Tibial nerve (tissue), 4 donors: ENCODE measurements at regions not wholly inside any gene's neighbourhood (a gene's known extent, or its start where the extent isn't known, plus 50 kb on each side); places are given as distances from the start of the nearest gene placed in this dataset.

Source experiments
- EP300 ChIP-seq, 2 donors: sonication (generic); formaldehyde crosslinking; IDR thresholded peaks; one replicate each; pipeline ENCODE4 v1.6.1; 2017; ENCODE audit warnings: antibody characterized with exemption in 2 of 2, mild to moderate bottlenecking in 1 of 2
- POLR2A ChIP-seq, 2 donors: fragments of 450-650 bp; IDR thresholded peaks; one replicate each; pipeline ENCODE4 v1.6.1; 2017; ENCODE audit warnings: antibody characterized with exemption in 2 of 2, mild to moderate bottlenecking in 2 of 2, moderate library complexity in 2 of 2
- TF ChIP-seq, protein P1 (sequence below), 5 experiments: fragments of 200-600 bp in 3 of 5; fragments of 450-650 bp in 2 of 5; sonication (generic) in 3 of 5; IDR thresholded peaks; one replicate each; pipeline ENCODE4 v1.5.1; 2016 to 2019; ENCODE audit warnings: antibody characterized with exemption in 5 of 5, mild to moderate bottlenecking in 3 of 5, moderate library complexity in 2 of 5

DNA sequence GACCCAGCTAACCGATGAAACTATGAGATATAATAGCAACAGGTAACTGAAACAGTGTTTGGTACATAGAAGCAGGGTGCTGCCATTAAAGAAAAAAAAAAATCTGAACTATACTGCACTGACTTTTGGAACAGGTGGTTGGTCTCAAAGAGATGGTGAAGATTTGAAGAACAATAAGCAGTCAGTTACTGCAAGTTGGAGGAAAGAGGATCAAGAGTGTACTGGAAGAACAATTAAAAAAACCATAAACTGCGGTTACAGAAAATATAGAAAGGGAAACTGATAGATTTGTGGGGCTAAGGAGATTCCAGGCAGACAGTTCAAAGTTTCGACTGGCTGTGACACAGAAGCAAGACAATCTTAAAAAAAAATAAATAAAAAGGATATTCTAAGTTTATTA lies 181.9 kb upstream of the TRAM1L1 start:
- TF ChIP-seq POLR2A (IDR thresholded peaks at IDR 0.05) (no peak), EP300 (IDR thresholded peaks at IDR 0.05) (no peak)
- TF ChIP-seq, protein P1, sequence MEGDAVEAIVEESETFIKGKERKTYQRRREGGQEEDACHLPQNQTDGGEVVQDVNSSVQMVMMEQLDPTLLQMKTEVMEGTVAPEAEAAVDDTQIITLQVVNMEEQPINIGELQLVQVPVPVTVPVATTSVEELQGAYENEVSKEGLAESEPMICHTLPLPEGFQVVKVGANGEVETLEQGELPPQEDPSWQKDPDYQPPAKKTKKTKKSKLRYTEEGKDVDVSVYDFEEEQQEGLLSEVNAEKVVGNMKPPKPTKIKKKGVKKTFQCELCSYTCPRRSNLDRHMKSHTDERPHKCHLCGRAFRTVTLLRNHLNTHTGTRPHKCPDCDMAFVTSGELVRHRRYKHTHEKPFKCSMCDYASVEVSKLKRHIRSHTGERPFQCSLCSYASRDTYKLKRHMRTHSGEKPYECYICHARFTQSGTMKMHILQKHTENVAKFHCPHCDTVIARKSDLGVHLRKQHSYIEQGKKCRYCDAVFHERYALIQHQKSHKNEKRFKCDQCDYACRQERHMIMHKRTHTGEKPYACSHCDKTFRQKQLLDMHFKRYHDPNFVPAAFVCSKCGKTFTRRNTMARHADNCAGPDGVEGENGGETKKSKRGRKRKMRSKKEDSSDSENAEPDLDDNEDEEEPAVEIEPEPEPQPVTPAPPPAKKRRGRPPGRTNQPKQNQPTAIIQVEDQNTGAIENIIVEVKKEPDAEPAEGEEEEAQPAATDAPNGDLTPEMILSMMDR (IDR thresholded peaks at IDR 0.05) = no peak
